Stimulated activated CD4-positive, alpha-beta T cell treated with anti-CD3 and anti-CD28 coated beads, Interleukin-4, amount 100 ng/mL, for 1 hour (primary cell): ENCODE measurements at regions not wholly inside any gene's neighbourhood (a gene's known extent, or its start where the extent isn't known, plus 50 kb on each side); places are given as distances from the start of the nearest gene placed in this dataset.

Experiments used
- DNase-seq: peaks from one replicate; pipeline ENCODE4 v3.0.0-alpha.2; 2020

DNA sequence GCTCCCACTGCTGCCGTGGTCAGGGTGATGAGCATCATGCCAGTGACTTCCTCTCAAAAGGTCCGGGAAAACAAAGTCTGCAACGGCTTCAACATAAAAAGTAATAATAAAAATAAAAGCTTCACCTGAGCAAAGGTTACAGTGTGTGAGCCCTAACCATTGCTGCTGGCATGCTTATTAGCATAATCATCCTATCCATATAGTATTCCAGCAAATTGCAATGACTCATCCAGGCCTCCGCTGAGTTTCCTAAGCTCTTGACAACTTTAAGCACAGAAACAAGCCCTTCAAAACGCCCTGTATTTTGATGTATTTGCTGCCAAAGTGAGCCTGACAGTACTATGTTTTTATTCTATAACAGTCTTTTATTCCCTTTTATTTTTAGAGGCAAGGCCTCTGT, 100.5 kb downstream of the AASDH start:
- DNase-seq: no peak

DNA sequence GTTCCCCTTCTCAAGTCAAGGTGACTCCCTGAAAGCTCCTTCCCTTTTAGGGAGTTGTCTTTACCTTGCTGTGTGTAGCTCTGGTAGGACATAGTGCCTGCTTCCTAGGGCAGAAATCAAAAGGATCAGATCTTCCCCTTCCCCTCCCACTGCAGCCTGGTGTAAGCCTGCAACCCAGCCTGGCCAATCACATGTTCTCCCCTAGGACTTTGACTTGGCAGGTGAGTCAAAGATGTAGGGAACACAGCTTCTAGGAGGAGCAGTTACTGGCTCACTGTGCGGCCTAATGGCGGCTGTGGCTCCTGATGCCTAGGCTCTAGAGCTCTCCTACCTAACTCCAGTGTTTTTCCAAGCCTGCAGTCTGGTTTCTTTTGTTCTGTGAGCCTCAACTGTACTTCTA, 103.9 kb downstream of the AASDH start:
- no peak for DNase-seq

DNA sequence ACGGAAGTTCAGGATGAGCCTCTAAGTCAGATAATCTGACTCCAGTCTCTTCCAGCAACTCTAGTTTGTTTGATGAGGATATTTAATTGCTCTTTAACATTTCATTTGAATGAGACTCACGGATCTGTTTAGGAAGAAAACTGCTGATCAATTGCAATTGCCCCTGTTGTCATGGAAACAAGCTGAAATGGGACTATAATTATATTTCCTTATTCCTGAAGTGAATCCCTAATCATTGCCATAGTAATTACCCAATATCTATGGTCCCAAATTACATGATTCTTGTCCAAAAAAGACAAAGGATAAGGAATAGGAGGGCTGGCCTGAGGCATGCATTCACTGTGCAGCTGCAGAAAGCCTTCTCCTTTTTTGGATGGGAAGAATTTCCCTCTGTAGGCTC, 105.3 kb downstream of the AASDH start:
- DNase-seq: no peak

DNA sequence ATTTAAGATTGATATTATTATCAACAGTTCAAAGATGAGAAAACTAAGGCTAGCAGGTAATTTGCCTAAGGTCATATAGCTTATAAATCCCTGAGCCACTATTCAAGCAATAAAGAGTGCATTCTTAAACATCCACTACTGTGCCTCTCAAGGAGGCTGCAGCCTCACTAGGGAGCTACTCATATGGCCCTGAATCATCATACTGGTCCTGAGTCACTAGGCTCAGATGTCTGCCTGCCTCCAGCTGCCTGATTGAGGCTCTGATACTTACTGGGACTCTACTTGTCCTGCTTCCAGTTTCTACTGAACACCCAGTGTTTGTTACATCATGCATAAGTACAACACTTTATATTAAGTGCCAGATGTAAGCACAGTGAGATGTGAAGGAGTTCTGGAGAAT, 110.7 kb downstream of the AASDH start:
- no peak for DNase-seq

DNA sequence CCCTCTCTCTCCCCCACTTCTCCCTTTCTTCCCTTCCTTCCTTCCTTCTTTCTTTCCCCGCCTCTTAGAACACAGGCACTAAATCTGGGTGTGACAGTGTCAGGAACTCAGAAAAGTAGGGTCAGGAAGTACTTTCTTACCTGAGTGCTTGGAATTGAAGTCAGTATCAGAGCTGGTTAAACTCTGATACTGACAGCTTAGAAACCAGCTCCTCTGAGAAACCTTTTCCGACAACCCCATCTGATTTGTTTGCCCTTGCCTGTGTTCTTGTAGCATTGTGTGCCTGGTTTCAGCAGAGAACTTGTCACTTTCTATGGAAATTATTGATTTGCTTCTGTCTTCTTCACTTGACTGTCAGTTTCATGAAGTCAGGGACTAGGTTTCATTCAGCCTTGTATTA, 113.9 kb downstream of the AASDH start:
- DNase-seq: no peak

DNA sequence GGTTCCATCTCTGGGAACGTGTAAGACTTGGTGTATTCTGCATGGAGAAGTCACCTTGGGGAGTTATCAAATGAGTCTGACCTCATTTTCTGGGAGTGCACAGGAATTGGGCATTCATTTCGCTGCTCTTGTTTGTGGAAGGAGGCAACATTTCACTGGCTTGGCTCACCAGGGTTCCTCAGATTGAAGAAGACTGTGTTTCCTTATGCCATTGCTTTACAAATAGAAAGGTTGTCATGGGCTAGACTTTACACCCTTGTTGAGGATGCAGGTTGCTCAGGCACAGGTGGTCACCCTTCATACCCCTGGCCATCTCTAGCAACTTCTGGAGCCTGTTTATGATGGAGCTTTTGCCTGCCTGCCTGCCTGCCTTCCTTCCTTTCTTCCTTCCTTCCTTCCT, 114.4 kb downstream of the AASDH start:
- no peak for DNase-seq

DNA sequence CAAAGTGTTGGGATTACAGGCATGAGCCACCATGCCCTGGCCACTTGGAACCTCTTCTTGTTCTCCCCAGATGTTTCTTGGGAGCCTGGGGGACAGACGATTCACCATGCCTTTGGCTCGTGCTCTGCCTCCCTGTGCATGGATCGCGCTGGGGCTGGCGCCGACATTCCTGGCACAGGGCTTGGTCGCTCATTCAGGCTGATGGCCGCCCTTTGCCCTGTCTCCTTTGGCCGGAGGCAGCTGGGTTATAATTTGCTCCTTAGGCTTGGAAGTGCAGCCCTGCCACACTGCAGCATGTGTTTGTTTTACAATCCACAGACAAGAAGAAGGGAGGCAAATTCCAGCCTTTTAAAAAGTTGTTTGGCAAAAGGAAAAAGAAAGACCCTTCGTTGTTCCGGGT, 115.3 kb downstream of the AASDH start:
- DNase-seq: no peak

DNA sequence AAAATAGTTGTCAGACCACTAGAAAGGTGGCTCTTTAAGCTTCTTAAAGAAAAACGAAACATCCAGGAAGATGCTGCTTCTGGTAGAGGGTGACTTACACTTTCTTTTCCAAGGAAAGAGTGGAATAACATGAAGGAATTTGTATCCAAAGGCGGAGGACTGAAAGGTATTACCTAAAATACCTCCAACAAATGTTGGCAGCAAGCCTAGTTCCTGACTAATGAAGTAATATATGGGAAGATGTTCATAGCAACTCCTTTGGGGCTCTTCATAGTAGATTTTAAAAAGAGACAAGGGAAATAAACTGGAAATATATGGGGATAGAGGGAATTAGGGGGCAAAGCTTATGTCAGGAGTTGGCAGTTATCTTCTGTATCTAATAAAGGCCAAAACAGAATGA, 116.2 kb downstream of the AASDH start:
- no peak for DNase-seq

DNA sequence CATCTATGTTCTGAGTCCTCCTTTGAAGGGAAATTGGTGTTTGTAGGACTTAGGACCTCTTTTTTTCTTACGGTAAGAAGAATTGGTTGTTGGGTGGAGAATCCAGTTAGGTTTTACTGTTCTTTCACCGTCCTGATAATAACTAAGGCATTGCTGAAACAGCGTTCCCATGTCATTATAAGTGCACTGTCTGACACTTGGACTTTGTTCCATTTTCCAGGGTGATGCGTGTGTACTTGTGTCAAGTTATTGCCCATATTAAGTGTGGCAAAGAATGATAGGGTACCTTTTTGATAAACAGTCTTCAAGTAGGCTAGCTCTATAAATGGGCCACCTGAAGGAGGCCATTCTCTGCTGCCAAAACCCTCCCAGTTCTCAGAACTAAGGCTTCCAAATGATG, 119.7 kb downstream of the AASDH start:
- no peak for DNase-seq

DNA sequence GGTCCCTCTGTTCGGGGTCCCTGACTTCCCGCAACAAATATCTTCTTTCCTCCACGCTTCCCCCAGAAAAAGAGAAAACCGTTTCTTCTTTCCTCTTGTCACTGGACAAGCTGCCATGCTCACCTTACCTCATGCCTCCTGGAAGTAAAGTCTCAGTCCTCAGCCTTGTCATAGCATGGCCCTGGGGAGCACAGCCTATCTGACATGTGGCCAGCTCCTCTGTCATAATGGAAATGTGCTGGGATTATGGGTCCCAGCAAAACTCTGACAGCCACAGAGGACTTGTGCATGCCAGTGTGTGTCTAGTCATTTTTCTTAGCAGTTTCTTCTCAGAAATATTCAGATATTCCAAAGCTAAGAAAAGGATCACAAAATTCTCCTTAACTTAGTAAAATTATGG, 122.4 kb downstream of the AASDH start:
- DNase-seq: no peak

DNA sequence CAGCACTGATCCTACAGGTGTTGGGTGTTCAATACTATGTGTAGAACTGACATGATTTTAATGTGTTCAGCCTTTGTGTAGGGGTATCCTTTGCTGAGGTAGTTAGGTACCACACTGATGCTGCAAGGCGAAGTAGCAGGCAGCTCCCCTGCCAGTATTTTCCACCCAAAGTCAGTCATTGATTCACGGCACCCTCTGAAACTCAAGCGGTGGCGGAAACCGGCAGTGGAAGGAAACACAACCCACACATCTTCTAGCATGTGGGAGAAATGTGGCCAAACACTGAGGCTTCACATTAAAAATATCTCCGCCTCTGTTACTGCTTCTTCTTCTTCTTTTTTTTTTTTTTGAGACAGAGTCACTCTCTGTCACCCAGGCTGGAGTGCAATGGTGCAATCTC, 126.3 kb downstream of the AASDH start:
- DNase-seq: peak; percentile 48

DNA sequence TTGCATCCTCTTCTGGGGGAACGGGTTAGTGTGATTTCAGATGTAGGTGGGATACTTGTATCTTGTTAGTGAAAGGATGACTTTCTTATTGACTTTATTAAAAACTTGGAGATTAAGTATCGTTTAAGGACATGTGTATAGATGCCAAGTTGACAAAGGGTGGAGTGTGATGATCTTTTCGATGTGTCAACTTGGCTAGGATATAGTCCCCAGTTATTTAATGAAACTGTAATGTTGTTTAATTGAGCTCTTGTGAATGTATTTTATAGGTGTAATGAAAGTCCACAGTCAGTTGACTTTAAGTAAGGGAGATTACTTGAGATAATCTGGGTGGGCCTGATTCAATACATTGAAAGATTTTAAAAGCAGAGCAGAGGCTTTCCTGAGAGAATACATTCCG, 127.0 kb downstream of the AASDH start:
- DNase-seq: no peak

DNA sequence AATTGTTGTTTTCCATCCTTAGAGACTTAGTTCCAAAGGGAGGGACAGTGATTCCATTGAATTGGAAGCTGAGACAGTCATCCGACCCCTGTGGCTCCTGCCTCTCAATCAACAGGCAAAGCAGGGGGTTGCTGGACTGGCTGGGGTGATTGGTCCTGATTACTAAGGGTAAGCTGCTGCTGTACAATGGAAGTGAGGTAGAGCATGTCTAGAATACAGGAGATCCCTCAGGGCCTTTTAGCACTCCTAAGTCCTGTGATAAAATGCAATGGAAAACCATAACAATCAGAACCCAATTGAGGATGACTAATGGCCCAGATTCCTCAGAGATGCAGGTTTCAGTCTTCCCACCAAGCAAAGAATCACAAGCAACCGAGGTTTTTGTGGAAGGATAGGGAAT, 127.6 kb downstream of the AASDH start:
- DNase-seq: no peak

DNA sequence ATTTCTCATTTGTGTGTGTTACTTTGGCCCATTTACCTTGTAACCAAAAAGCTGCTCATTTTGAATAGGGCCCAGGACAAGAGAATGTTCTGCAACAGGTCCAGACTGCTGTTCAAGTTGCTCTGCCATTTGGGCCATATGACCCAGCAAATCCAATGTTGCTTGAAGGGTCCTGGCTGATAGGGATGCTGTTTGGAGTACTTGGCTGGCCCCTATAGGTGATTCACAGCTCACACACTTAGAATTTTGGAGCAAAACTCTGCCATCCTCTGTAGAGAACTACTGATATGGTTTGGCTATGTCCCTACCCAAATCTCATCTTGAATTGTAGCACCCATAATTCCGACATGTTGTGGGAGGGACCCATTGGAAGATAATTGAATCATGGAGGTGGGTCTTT, 131.5 kb downstream of the AASDH start:
- no peak for DNase-seq

DNA sequence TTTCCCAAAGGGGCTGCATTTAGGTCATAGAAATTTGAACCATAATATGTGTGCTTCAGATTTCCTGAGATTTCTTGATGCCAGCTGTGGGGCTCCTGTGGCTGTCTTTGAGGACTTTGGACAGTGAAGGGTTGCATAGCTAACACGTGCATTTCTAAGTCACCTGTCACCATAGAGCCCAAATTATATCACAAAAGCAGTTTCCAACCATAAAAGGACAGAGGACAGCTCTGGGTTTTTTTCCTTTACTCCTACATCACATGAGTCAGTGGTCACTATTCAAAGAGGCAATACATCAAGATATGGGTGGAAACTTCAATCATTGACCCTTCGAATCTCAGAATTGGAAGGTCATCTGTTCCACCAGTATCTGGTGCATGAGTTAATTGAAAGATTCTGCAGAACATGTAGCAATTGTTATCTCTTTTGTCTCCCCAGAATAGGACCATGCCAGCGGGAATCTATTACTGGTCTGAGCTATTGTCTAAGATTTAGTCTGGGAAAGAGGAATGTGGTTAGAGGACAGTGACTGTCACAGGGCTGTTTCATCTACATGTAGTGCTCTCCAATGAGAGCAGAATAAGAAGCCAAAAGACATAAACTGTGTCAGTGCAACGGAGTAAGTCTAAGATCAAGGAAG, 133.5 kb downstream of the AASDH start:
- no peak for DNase-seq

DNA sequence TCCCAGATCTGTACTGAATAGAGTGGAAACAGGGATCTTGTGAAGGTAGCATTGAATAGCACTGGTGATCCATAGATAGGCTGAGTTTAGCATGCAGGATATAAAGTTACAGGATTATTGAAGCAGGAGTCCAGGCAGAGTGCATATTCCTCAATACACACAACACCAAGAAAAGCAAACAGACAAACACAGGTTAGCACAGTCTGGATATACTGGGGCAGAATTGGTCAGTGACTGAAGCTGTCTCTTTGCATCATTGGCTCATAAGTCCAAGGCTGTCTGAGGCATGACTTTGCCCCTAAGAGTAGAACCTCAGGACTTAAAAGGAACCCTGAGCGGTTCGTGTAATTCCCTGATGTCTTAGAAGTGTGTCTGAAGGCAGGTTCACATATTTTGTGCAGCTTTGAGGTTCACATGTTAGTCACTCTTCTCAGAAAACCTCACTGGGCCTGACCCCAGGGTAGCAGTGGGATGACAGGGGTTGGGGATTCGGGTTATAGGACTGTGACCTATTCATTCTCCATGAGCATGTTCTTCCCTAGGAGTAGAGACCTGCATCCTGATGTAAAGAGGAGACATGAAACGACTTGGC, 134.6 kb downstream of the AASDH start:
- DNase-seq: no peak

DNA sequence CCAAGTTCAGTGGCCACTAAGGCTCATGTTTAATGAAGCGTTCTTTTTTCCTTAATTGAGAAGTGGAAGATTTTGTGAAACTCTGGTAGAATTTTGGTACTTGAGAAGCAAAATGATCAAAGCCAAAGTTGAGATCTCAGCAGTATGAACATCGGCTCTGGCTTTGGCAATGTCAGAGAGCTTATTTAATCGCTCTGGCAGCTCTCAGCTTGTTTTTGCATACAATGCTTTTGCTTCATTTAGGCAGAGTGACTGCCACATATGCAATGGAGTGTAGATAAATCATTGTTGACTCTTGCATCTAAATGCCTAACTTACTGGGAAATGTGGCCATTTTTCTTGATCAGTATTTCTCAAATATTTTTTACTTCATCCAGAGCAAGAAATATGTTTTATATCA, 135.7 kb downstream of the AASDH start:
- DNase-seq: no peak

DNA sequence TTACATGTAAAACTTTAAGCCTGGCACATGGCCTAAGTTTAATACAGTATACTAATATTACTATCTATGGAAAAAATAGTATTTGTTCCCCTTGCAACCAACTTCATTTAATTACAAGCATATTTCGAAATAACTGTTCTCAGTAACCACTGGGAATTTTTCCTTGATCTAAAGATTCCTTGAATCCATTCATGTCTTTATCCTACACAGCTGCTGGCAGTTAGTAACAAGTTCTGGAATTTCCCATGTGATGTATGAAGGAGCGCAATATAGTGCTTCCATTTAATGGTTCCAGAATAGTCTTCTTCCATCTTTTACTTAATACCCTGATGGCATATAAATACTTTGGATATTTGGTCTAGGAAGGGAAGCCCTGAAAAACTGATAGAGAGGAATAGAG, 136.5 kb downstream of the AASDH start:
- DNase-seq: no peak

DNA sequence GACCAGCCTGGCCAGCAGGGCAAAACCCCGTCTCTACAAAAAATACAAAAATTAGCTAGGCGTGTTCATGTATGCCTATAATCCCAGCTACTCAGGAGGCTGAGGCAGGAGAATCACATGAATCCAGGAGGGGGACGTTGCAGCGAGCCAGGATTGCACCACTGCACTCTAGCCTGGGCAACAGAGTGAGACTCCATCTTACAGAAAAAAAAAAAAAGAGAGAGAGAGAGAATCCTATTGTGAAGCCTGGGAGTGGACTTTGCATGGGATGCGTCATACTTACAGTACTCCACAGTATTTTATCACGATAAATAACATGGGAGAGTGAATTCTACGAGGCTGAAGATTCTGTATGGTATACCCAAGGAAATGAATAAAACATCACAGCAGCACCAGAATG, 139.6 kb downstream of the AASDH start:
- DNase-seq: no peak

DNA sequence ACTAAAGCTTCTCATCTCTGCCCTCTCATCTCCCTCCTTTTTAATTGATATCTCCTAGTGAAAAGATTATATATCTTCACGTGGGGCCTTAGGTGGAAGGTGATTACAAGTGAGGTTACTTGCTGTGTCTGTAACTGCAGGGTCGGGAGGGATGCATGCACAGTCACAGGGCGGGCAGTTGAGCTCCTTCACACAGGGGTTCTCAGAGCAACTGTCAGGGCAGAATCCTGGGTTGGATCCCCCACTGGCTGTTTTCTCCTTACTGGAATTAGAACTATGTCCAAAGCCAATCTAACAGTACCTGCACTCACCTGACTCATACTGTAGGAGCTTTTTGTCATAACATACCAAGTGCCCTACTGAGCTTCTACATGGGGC, 141.1 kb downstream of the AASDH start:
- DNase-seq: no peak

DNA sequence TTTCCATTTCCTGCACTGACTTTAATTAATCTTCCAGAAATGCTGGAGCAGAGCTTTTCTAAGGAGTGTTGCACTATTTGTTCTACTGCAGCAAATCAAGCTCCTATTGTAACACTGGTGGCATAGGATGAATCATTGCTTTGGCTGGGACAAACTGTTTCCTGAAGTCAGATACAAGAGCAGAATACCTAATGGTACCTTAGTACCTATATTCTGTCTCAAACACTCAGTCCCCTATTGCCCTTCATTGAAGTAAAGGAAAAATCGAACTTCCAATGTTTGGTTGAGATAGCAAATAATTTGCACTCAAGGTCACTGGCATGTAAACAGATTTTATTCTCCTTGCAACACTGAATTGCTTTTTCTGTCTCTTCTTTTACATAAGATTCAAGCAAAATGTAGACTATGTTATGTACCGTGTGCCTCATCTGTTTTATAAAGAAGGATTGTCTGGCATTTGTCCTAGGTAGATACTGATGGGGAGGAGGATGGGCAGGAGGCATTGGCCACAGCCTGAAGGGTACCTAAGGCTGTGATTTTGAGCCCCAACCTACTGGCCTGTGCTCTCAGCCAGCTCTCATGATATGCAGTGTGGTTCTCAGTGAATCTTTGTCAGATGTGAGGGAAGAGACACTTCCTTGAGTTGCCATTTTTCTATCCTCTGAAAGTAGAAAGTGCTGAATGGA, 141.6 kb downstream of the AASDH start:
- no peak for DNase-seq

DNA sequence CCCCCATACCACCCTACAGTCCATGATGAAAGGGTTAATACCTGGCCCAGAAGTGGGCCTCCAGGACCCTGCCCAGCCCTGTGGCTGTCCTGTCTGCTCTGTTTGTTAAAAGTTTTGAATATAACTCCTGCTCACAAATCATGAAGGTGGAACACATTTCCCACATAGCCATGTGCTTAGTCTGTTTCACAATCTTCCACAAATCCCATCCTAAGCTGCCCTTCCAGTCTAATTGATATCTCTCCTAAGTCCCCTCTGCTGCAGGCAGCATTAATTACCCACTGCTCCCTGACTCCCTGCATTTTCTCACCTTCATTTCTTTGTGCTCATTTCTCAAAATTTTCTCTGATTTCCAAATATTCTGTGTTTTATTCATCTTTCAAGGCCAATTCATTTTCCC, 142.6 kb downstream of the AASDH start:
- DNase-seq: no peak

DNA sequence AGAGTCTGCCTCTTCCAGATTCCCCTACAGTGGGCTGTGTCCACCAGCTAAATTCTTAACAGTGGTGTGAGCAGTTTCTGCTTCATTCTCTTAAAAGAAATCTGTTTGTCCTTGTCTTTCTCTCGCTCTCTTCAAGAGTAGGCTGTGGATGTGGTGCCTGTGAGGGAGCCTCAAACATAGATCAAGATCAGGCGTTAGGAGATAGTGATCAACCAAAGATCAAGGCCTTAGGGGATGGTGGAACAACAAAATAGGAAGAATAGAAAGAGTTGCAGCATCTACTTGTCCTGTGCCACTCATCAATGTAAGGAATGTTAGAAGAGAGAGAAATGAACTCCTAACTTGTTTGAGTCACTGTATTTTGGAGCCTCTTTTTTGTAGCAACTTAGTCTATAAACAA, 144.2 kb downstream of the AASDH start:
- DNase-seq: no peak

DNA sequence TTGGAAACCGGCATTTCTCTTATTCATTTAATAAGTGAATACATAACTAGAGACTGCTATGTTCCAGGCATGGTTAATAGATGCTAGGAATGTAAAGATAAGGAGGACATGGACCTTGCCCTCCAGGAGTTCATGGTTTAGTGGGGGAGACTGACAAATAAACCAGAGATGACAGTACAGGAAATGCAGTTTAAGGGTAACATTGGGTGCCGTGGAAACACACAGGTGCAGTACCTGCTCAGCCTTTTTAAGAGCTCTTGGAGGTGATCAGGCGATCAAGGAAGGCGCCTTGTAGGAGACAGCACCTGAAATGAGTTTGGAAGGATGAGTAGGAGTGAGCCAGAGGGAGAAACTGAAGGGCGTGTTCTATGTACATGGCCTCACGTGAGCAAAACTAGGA, 145.8 kb downstream of the AASDH start:
- DNase-seq: no peak
